ENCODE measurements at regions not wholly inside any gene's neighbourhood (a gene's known extent, or its start where the extent isn't known, plus 50 kb on each side); places are given as distances from the start of the nearest gene placed in this dataset.
A peak's percentile ranks its signal among the peaks of the same experiment; 100 is the strongest.

- 0 out of 2 replicates have a peak, but pooled peaks have one; percentile 43 for TF ChIP-seq ARID4B (CRISPR knock-in tag; IDR thresholded peaks at IDR 0.05)
- no peak for TF ChIP-seq NR2C2 (CRISPR knock-in tag; IDR thresholded peaks at IDR 0.05)
- TF ChIP-seq NR2C2 (tag; IDR thresholded peaks at IDR 0.05) = no peak
- no peak for TF ChIP-seq RB1 (IDR thresholded peaks at IDR 0.05; ENCODE audit: low read depth)
- TF ChIP-seq HOXB6 (CRISPR knock-in tag; IDR thresholded peaks at IDR 0.05; ENCODE audit: borderline replicate concordance) = no peak
- TF ChIP-seq SUPT5H (IDR thresholded peaks at IDR 0.05) = no peak
- TF ChIP-seq MBD1 (CRISPR knock-in tag; IDR thresholded peaks at IDR 0.05) = no peak
- no peak for TF ChIP-seq CHD2 (IDR thresholded peaks at IDR 0.05; ENCODE audit: low read depth, low read length)
- no peak for TF ChIP-seq EZH2 (IDR thresholded peaks at IDR 0.05; ENCODE audit: borderline replicate concordance, low read depth, low read length)
- TF ChIP-seq ZNF668 (CRISPR knock-in tag; IDR thresholded peaks at IDR 0.05) = no peak
- no peak for TF ChIP-seq BRCA1 (IDR thresholded peaks at IDR 0.05)
- no peak for TF ChIP-seq BRCA1 (CRISPR knock-in tag; IDR thresholded peaks at IDR 0.05)
- no peak for TF ChIP-seq SIN3B (IDR thresholded peaks at IDR 0.05; ENCODE audit: low read depth)
- TF ChIP-seq MECOM (CRISPR knock-in tag; IDR thresholded peaks at IDR 0.05) = no peak
- TF ChIP-seq BRF1 (IDR thresholded peaks at IDR 0.05; ENCODE audit: borderline replicate concordance, extremely low read depth, insufficient read length) = no peak
- no peak for TF ChIP-seq LARP7 (IDR thresholded peaks at IDR 0.05)
- no peak for TF ChIP-seq AFF4 (CRISPR knock-in tag; IDR thresholded peaks at IDR 0.05)
- TF ChIP-seq COPS2 (conservative IDR thresholded peaks at IDR 0.05) = no peak
- TF ChIP-seq FOXP1 (CRISPR knock-in tag; IDR thresholded peaks at IDR 0.05) = peak; percentile 60; the same call in 1 of the 2 replicates
- TF ChIP-seq SOX6 (IDR thresholded peaks at IDR 0.05) = no peak
These were observed 72.6 kb upstream of the CLDN5 start (continued) for GRCh38 chr22:19596680-19597398.
